Activated CD8-positive, alpha-beta memory T cell treated with anti-CD3 and anti-CD28 coated beads, Interleukin-2, amount 50 U/mL, for 1 hour (primary cell): ENCODE measurements at regions not wholly inside any gene's neighbourhood (a gene's known extent, or its start where the extent isn't known, plus 50 kb on each side); places are given as distances from the start of the nearest gene placed in this dataset.

Source experiments
- DNase-seq: peaks from one replicate; pipeline ENCODE4 v3.0.0-alpha.2; 2020; ENCODE audit errors: extremely low read depth

- DNase-seq: no peak
These were observed 299.1 kb upstream of the DUSP10 start for GRCh38 chr1:222040955-222041354.

DNA sequence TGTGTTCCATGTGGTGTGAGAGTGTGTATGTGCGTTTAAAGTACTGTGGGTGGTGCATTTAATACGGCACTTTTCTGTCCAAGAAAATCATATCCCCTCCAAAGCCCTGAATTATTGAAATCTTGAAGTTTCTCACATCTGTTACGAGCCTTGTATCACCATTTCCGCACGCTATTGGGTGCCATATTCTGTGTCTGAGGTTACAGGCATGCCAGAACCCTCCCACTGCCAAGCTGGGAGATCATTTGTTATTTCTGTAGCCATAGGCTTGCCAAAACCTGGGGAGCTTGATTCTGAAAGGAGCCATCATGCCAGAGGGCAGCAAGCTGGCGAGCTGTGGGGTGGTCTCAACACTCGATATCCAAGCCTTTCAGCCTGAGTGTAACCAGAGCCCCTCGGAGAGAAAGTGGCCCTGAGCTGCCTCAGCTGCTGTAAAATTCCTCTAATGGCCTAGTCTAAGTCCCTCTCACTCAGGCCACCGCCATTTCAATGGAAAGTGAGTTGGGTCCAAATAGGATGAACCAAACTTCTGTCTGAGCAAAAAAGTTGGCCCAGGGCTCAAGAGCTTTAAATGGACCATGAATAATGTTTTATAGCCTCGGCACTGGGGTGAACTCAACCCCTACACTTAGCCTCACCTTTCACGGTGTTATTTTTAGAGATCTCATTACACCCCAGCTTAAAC is 298.4 kb upstream of the DUSP10 start:
- DNase-seq: no peak

GRCh38 chr1:222038971-222039370 is 297.1 kb upstream of the DUSP10 start:
- no peak for DNase-seq

DNA sequence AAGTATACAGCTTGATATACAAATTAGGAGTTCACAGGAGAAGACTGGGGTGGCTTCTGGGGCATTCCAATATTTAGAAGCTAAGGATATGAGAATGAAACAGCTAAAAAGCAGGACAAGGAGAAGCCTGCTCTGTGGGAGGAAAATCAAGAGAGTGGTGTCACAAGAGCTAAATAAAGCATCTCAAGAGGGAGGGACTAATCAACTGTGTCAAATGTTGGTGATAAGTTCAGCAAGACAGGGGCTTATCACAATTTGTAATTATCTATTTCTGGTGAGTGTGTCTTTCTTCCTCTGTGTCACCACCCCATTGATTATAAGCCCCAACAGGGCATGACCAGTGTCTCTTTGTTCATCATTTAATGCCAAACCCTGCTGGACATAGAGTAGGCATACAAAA is 295.8 kb upstream of the DUSP10 start:
- DNase-seq: no peak

GRCh38 chr1:222034790-222035189 is 292.9 kb upstream of the DUSP10 start:
- DNase-seq: no peak

- DNase-seq: no peak
These were observed 291.6 kb upstream of the DUSP10 start for GRCh38 chr1:222033450-222033849.

- no peak for DNase-seq
These were observed 289.4 kb upstream of the DUSP10 start for GRCh38 chr1:222031318-222031717.

DNA sequence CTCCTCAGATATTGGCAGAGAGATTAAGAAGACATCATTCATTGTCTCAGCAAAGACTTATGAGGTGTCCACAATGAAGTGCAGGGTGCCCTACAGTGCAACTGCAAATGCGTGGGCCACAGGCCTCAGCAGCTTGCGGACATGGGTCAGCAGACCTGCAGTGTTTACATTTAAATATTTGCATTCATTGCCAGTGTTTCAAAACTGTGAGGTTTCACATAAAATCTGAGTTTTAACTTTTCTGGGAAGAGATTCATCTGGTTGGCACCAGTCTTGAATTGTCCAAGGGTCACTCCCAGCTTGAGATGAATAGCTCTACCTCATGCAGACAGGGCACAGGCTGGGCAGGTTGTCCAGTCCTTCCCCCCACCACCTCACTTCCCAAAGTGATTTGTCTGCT is 286.8 kb upstream of the DUSP10 start:
- DNase-seq: no peak

DNA sequence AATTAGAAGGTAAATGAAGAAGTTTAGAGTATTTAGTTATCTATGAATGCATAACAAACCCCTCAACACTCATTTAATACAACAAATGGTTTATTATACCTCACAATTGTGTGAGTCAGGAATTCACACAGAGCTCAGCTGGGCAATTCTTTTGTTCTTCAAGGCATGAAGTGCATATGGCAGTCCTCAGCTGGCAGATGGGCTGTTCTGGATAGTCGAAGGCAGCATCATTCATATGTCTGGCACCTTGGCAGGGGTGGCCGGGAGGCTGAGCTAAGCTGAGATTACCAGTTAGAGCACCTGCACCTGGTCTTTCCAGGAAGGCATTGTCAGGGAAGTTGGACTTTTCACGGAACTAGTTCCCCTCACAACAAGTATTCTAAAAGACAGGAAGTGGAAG is 286.2 kb upstream of the DUSP10 start:
- DNase-seq: no peak

DNA sequence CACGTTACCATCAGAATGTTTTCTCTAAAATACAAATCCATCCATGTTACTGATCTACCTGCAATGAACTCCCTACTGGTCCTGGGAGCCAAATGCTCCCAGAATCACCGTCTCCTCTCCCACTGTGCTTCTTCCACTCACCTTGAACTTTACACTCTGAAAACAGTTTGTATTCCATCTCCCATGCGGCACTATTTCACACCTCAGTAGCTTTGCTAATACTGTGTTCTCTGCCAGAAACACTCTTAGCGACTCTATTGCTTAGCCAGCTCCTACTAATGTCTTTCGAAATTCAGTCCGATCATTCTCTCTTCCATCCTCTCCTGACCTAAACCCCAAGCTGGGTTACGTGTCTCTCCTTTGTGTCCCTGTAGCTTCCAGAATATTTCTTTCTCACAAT is 284.4 kb upstream of the DUSP10 start:
- DNase-seq: no peak

GRCh38 chr1:222023025-222023424 is 281.1 kb upstream of the DUSP10 start:
- DNase-seq: no peak

DNA sequence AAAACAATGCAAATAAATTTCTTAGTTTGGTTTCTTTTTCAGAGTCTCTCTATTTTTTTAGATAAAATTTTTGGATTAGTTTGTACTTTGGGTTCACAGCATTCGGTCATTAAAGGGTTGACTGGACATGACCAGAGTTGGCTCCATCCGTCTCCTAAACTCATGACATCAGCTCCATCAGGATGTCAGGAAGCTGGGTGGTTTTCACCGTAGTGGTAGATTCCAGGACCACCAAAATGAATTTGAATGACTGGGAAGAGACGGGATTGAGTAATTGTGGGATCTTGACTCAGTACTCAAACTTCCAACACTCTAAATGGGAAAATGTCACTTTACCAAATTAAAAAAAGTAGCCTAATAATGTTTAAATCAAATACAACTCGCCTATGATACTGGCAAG is 279.2 kb upstream of the DUSP10 start:
- DNase-seq: no peak

GRCh38 chr1:222020553-222020952 is 278.7 kb upstream of the DUSP10 start:
- DNase-seq: no peak

GRCh38 chr1:222019029-222019428 is 277.1 kb upstream of the DUSP10 start:
- DNase-seq: no peak

DNA sequence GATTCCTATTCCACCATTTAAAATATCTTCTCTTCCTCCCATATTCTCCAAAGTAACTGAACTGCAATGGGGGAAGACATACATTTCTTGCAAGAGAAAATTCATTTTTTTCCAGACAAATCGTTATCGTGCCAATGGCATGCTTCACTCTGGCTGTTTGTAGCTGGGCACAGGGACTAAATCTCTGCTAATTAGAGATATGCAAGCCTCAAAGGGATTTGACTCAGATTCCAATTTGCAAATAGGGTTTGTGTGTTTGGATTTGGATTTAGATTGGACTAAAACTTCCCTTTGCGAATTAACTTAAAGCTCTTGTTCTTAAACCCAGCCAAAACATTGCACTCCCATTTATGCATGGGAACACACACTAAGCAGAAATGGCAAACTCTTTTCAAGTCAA is 276.2 kb upstream of the DUSP10 start:
- no peak for DNase-seq

DNA sequence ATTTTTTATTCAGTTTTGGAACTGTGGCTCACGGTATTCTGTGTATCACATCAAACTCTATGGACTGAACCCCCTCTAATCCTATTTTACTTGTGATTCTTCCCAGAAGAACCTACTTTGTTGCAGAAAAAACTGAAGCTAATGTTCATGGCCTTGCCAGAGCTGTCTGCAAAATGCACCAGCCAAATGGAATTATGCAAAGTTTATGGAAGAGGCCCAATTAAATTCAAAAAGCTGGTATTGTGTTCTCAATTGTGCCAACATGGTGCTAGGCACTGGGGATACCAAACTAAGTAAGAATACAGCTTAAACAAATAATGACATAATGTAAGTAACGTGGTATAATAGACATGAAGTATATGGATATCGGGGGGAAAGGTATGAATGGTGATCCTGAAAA is 273.8 kb upstream of the DUSP10 start:
- DNase-seq: no peak

- DNase-seq: no peak
These were observed 272.1 kb upstream of the DUSP10 start for GRCh38 chr1:222014001-222014400.

DNA sequence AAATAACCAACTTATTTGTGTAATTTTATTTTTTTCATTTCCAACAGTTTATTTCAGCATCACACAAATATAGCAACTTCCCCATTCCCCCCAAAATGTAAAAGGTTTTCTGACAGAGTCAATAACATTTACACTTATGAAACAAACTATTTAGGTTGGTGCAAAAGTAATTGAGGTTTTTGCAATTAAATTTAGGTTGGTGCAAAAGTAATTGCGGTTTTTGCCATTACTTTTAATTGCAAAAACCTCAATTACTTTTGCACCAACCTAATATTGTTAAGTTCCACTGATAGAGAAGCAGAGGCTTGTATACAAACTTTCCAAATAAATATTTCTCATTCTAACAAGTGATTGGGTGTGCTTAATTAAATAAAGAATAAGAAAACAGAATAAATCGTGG is 270.9 kb upstream of the DUSP10 start:
- no peak for DNase-seq

DNA sequence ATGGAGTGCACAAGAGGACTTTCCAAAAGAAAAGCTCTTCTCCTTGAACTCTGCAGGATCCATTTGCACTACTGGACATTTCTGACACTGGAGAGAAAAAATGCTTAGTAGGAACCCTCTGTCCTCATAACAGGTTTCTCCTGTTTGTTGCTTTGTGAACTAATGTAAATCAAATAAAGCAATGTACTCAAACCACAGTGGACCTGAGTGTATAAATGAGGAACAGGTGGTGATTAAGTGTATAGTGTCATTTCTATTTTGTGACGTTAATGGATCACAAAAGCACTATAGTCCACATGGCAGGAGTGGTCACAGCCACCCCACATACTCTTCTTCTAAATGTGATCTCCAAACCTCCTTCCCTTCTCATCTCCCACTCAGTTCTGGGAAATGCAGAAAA is 268.4 kb upstream of the DUSP10 start:
- DNase-seq: no peak

GRCh38 chr1:222009105-222009730 is 267.3 kb upstream of the DUSP10 start:
- DNase-seq: no peak

DNA sequence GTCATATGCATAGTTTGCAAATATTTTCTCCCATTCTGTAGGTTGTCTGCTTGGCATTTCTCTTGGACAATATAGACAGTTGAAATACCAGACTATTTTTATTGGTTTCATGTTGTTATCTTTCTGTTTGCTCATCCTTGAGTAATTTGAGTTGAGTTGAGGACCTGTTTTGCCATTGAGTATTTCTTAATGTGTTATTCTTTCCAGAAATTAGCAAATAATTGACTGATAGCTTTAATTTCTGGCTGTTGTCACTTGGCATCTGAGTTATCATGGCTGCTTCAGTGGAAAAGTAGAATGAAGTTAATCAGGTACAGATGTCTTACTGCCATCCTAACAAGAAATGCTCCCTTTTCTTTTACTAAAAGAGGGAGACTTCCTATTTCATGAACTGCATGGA is 264.8 kb upstream of the DUSP10 start:
- DNase-seq: no peak

- no peak for DNase-seq
These were observed 262.9 kb upstream of the DUSP10 start for GRCh38 chr1:222004784-222005183.

GRCh38 chr1:222004034-222004433 is 262.1 kb upstream of the DUSP10 start:
- DNase-seq: no peak

- no peak for DNase-seq
These were observed 260.6 kb upstream of the DUSP10 start for GRCh38 chr1:222002503-222002902.
